Type B pancreatic cell (in vitro differentiated cells): ENCODE measurements at regions not wholly inside any gene's neighbourhood (a gene's known extent, or its start where the extent isn't known, plus 50 kb on each side); places are given as distances from the start of the nearest gene placed in this dataset.
"Not testable (repeated sequence)": the region's sequence is repeated elsewhere in the genome, so short reads cannot be mapped to it uniquely, and the experiment has no call there.

Source experiments
- DNase-seq: peaks from one replicate; pipeline ENCODE4 v3.0.0; 2021; ENCODE audit warnings: mixed read lengths; ENCODE audit not compliant: unreplicated experiment; ENCODE audit errors: extremely low spot score
- H3K27ac Mint-ChIP-seq: 2 replicates; pipeline ENCODE4 v1.8.0; 2021; ENCODE audit warnings: mild to moderate bottlenecking, mixed read lengths
- H3K27me3 Mint-ChIP-seq: 2 replicates; pipeline ENCODE4 v1.8.0; 2021; ENCODE audit warnings: mixed read lengths
- H3K36me3 Mint-ChIP-seq: 2 replicates; pipeline ENCODE4 v1.8.0; 2021; ENCODE audit warnings: mixed read lengths
- H3K4me1 Mint-ChIP-seq: one replicate; pipeline ENCODE4 v1.8.0; 2021; ENCODE audit warnings: mixed read lengths; ENCODE audit not compliant: unreplicated experiment
- H3K4me3 Mint-ChIP-seq: 2 replicates; pipeline ENCODE4 v1.8.0; 2021; ENCODE audit warnings: mild to moderate bottlenecking, mixed read lengths
- H3K9me3 Mint-ChIP-seq: 2 replicates; pipeline ENCODE4 v1.8.0; 2021; ENCODE audit warnings: mixed read lengths
- TF ChIP-seq, protein P1 (sequence below): fragments of 200-600 bp; sonication (generic); conservative IDR thresholded peaks from 2 replicates; pipeline ENCODE4 v1.5.0; 2021; ENCODE audit warnings: antibody characterized with exemption, mild to moderate bottlenecking

DNA sequence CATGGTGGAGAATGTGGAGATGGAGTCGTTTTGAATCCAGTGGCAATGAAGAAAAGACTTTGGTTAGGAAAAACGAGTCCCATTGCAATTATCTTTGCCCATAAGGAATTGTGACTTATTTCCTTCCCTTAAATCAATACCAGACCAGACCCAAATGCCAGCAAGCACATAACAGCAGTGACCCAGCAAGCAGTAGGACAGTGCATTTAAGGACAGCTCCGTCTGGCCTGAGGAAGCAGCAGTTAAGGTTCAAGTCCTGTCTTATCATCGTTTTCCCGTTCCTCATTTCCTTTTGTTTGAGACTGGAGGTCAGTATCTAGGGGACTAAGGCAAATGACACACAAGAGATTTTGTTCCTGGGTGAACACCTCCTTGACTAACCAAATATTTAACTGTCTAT is 74.6 kb upstream of the FAM20A start:
- Mint-ChIP-seq H3K4me3 (no peak overlapping the region), H3K4me1 (peaks cover 14% of the 10 kb centered on the region), H3K27me3 (peaks cover 3% of the 10 kb centered on the region), H3K27ac (no peak overlapping the region), H3K36me3 (no peaks in the 10 kb centered on the region), H3K9me3 (peaks cover 4% of the 10 kb centered on the region)
- TF ChIP-seq, protein P1, sequence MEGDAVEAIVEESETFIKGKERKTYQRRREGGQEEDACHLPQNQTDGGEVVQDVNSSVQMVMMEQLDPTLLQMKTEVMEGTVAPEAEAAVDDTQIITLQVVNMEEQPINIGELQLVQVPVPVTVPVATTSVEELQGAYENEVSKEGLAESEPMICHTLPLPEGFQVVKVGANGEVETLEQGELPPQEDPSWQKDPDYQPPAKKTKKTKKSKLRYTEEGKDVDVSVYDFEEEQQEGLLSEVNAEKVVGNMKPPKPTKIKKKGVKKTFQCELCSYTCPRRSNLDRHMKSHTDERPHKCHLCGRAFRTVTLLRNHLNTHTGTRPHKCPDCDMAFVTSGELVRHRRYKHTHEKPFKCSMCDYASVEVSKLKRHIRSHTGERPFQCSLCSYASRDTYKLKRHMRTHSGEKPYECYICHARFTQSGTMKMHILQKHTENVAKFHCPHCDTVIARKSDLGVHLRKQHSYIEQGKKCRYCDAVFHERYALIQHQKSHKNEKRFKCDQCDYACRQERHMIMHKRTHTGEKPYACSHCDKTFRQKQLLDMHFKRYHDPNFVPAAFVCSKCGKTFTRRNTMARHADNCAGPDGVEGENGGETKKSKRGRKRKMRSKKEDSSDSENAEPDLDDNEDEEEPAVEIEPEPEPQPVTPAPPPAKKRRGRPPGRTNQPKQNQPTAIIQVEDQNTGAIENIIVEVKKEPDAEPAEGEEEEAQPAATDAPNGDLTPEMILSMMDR: no peak
- DNase-seq: no peak

GRCh38 chr17:68674029-68674925 is 73.1 kb upstream of the FAM20A start:
- Mint-ChIP-seq H3K36me3 (no peaks in the 10 kb centered on the region), H3K27ac (no peak overlapping the region), H3K27me3 (peaks cover 3% of the 10 kb centered on the region), H3K9me3 (peaks cover 4% of the 10 kb centered on the region), H3K4me1 (peaks cover 14% of the 10 kb centered on the region), H3K4me3 (no peak overlapping the region)
- no peak for DNase-seq
- TF ChIP-seq, protein P1: no peak

- no peaks in the 10 kb centered on the region for H3K36me3 Mint-ChIP-seq
- peaks cover 6% of the 10 kb centered on the region for H3K4me1 Mint-ChIP-seq
- TF ChIP-seq, protein P1: no peak
- DNase-seq: no peak
- no peak overlapping the region for H3K27ac Mint-ChIP-seq
- H3K27me3 Mint-ChIP-seq: peaks cover 9% of the 10 kb centered on the region
- H3K4me3 Mint-ChIP-seq: no peak overlapping the region
- H3K9me3 Mint-ChIP-seq: no peaks in the 10 kb centered on the region
These were observed 70.0 kb upstream of the FAM20A start for GRCh38 chr17:68670967-68671693.

DNA sequence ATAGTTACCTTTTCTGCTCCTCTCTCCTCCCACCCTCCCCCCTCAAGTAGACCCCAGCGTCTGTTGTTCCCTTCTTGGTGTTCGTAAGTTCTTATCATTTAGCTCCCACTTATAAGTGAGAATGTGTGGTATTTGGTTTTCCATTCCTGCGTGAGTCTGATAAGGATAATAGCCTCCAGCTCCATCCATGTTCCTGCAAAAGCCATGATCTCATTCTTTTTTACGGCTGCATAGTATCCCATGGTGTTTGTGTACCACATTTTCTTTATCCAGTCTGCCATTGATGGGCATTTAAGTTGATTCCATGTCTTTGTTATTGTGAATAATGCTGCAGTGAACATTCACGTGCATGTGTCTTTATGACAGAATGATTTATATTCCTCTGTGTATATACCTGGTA is 65.3 kb upstream of the FAM20A start:
- not testable (repeated sequence) for H3K27ac Mint-ChIP-seq, H3K27me3 Mint-ChIP-seq, H3K4me1 Mint-ChIP-seq, DNase-seq, H3K9me3 Mint-ChIP-seq, H3K36me3 Mint-ChIP-seq, H3K4me3 Mint-ChIP-seq

DNA sequence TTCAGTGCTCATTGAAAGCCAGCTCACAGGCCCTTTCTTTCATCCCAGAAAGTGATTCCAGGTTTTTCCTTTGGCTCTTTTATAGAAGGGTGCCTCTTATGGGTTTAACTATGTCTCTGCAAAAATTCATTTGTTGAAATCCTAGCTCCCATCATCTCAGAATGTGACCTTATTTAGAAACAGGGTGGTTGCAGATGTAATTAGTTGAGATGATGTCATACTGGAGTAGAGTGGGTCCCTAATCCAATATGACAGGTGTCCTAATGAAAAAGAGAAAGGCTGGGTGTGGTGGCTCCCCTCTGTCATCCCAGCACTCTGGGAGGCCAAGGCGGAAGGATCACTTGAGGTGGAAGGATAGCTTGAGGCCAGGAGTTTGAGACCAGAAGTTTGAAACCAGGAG is 64.2 kb upstream of the FAM20A start:
- H3K4me1 Mint-ChIP-seq: no peaks in the 10 kb centered on the region
- TF ChIP-seq, protein P1: no peak
- no peaks in the 10 kb centered on the region for H3K36me3 Mint-ChIP-seq
- no peak overlapping the region for H3K27ac Mint-ChIP-seq
- DNase-seq: no peak
- peaks cover 5% of the 10 kb centered on the region for H3K27me3 Mint-ChIP-seq
- no peaks in the 10 kb centered on the region for H3K9me3 Mint-ChIP-seq
- H3K4me3 Mint-ChIP-seq: no peak overlapping the region

- Mint-ChIP-seq H3K4me3 (no peak overlapping the region), H3K4me1 (no peaks in the 10 kb centered on the region), H3K36me3 (no peaks in the 10 kb centered on the region), H3K27me3 (no peaks in the 10 kb centered on the region), H3K27ac (no peak overlapping the region), H3K9me3 (no peaks in the 10 kb centered on the region)
- TF ChIP-seq, protein P1: no peak
- no peak for DNase-seq
These were observed 61.3 kb upstream of the FAM20A start for GRCh38 chr17:68662479-68662878.
